ENCODE measurements at regions not wholly inside any gene's neighbourhood (a gene's known extent, or its start where the extent isn't known, plus 50 kb on each side); places are given as distances from the start of the nearest gene placed in this dataset.

- TF ChIP-seq CTCF (IDR thresholded peaks at IDR 0.05) (no peak), POLR2A (IDR thresholded peaks at IDR 0.05) (no peak)
Observed at GRCh38 chr22:34278121-34278520, 357.8 kb upstream of the LARGE1 start.

Data from thyroid gland (tissue), 4 donors.